ENCODE measurements at regions not wholly inside any gene's neighbourhood (a gene's known extent, or its start where the extent isn't known, plus 50 kb on each side); places are given as distances from the start of the nearest gene placed in this dataset.

GRCh38 chr3:124597273-124597672 is 133.0 kb upstream of the UMPS start:
- H3K4me3 ChIP-seq (ENCODE audit: insufficient read depth, low read length, poor library complexity, severe bottlenecking) = no peak overlapping the region
- H3K9me2 ChIP-seq (replicated peaks; ENCODE audit: insufficient read depth, low read length) = no peaks in the 10 kb centered on the region
- H2AFZ ChIP-seq (ENCODE audit: low read depth, low read length, severe bottlenecking) = no peak overlapping the region
- TF ChIP-seq EZH2phosphoT487 (conservative IDR thresholded peaks at IDR 0.05; ENCODE audit: low read length) (no peak), CTCF (IDR thresholded peaks at IDR 0.05; ENCODE audit: insufficient read depth, low read length, poor library complexity, severe bottlenecking) (no peak)
- H3K9ac ChIP-seq (ENCODE audit: low read length) = no peak overlapping the region
- no peaks in the 10 kb centered on the region for H3K27me3 ChIP-seq (ENCODE audit: low read length)
- H3K27ac ChIP-seq (ENCODE audit: low read depth, low read length) = no peak overlapping the region
- H3K36me3 ChIP-seq (ENCODE audit: low read length) = no peaks in the 10 kb centered on the region
- H3K79me2 ChIP-seq (ENCODE audit: insufficient read depth, low read length) = no peaks in the 10 kb centered on the region
- no peaks in the 10 kb centered on the region for H3F3A ChIP-seq (ENCODE audit: insufficient read depth)
- H4K20me1 ChIP-seq (ENCODE audit: low read depth, low read length) = no peaks in the 10 kb centered on the region
- H3K4me2 ChIP-seq (ENCODE audit: low read depth, low read length, poor library complexity, severe bottlenecking) = no peak overlapping the region
- H3K9me3 ChIP-seq (ENCODE audit: insufficient read depth, low read length) = no peaks in the 10 kb centered on the region

- no peaks in the 10 kb centered on the region for H3K27me3 ChIP-seq (ENCODE audit: low read length)
- no peak overlapping the region for H3K9ac ChIP-seq (ENCODE audit: low read length)
- H3K4me2 ChIP-seq (ENCODE audit: low read depth, low read length, poor library complexity, severe bottlenecking) = no peak overlapping the region
- no peaks in the 10 kb centered on the region for H3F3A ChIP-seq (ENCODE audit: insufficient read depth)
- no peak for TF ChIP-seq EZH2phosphoT487 (conservative IDR thresholded peaks at IDR 0.05; ENCODE audit: low read length)
- no peak for TF ChIP-seq CTCF (IDR thresholded peaks at IDR 0.05; ENCODE audit: insufficient read depth, low read length, poor library complexity, severe bottlenecking)
- no peaks in the 10 kb centered on the region for H3K79me2 ChIP-seq (ENCODE audit: insufficient read depth, low read length)
- no peak overlapping the region for H3K4me3 ChIP-seq (ENCODE audit: insufficient read depth, low read length, poor library complexity, severe bottlenecking)
- H3K9me2 ChIP-seq (replicated peaks; ENCODE audit: insufficient read depth, low read length) = no peaks in the 10 kb centered on the region
- H3K9me3 ChIP-seq (ENCODE audit: insufficient read depth, low read length) = no peaks in the 10 kb centered on the region
- H2AFZ ChIP-seq (ENCODE audit: low read depth, low read length, severe bottlenecking) = no peak overlapping the region
- H4K20me1 ChIP-seq (ENCODE audit: low read depth, low read length) = no peaks in the 10 kb centered on the region
- H3K27ac ChIP-seq (ENCODE audit: low read depth, low read length) = no peak overlapping the region
- H3K36me3 ChIP-seq (ENCODE audit: low read length) = no peaks in the 10 kb centered on the region
These were observed 132.3 kb upstream of the UMPS start for GRCh38 chr3:124597979-124598378.

- Histone ChIP-seq H2AFZ (ENCODE audit: low read depth, low read length, severe bottlenecking) (no peak overlapping the region), H3K9ac (ENCODE audit: low read length) (no peak overlapping the region), H3K36me3 (ENCODE audit: low read length) (no peaks in the 10 kb centered on the region), H3K27me3 (ENCODE audit: low read length) (no peaks in the 10 kb centered on the region), H3K9me3 (ENCODE audit: insufficient read depth, low read length) (no peaks in the 10 kb centered on the region), H3K4me2 (ENCODE audit: low read depth, low read length, poor library complexity, severe bottlenecking) (no peak overlapping the region), H3K9me2 (replicated peaks; ENCODE audit: insufficient read depth, low read length) (no peaks in the 10 kb centered on the region), H3K79me2 (ENCODE audit: insufficient read depth, low read length) (no peaks in the 10 kb centered on the region), H3F3A (ENCODE audit: insufficient read depth) (no peaks in the 10 kb centered on the region), H3K27ac (ENCODE audit: low read depth, low read length) (no peak overlapping the region), H4K20me1 (ENCODE audit: low read depth, low read length) (no peaks in the 10 kb centered on the region), H3K4me3 (ENCODE audit: insufficient read depth, low read length, poor library complexity, severe bottlenecking) (no peak overlapping the region)
- TF ChIP-seq EZH2phosphoT487 (conservative IDR thresholded peaks at IDR 0.05; ENCODE audit: low read length) (no peak), CTCF (IDR thresholded peaks at IDR 0.05; ENCODE audit: insufficient read depth, low read length, poor library complexity, severe bottlenecking) (no peak)
These were observed 131.0 kb upstream of the UMPS start for GRCh38 chr3:124599147-124599765.

All from SU-DHL-6 (cell line).